ENCODE measurements at regions not wholly inside any gene's neighbourhood (a gene's known extent, or its start where the extent isn't known, plus 50 kb on each side); places are given as distances from the start of the nearest gene placed in this dataset.

DNA sequence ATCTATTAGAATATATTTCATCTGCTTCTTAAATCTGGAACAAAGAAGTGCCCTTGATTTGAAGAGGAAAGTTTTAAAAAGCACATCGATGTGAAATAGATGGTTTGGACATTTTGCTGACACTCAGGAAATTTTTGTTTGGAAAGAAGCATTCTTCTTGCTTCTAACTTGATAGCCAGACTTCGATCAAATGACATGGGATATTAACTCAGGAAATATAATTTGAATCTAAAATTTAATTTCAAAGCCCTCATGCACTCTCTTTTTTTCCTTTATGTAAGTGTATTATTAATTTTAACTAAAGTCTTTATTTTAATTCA is 761.2 kb downstream of the VGLL3 start:
- Histone ChIP-seq H3K4me3 (no peak overlapping the region), H3K36me3 (no peaks in the 10 kb centered on the region), H3K9me3 (no peaks in the 10 kb centered on the region), H3K4me1 (no peaks in the 10 kb centered on the region), H3K27me3 (no peaks in the 10 kb centered on the region), H3K27ac (no peak overlapping the region)
- DNase-seq, result no peak
- no peak for TF ChIP-seq POLR2A (IDR thresholded peaks at IDR 0.05)
- TF ChIP-seq, protein P1, sequence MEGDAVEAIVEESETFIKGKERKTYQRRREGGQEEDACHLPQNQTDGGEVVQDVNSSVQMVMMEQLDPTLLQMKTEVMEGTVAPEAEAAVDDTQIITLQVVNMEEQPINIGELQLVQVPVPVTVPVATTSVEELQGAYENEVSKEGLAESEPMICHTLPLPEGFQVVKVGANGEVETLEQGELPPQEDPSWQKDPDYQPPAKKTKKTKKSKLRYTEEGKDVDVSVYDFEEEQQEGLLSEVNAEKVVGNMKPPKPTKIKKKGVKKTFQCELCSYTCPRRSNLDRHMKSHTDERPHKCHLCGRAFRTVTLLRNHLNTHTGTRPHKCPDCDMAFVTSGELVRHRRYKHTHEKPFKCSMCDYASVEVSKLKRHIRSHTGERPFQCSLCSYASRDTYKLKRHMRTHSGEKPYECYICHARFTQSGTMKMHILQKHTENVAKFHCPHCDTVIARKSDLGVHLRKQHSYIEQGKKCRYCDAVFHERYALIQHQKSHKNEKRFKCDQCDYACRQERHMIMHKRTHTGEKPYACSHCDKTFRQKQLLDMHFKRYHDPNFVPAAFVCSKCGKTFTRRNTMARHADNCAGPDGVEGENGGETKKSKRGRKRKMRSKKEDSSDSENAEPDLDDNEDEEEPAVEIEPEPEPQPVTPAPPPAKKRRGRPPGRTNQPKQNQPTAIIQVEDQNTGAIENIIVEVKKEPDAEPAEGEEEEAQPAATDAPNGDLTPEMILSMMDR (IDR thresholded peaks at IDR 0.05), result no peak
- intact Hi-C loops (cut with DNase I; ENCODE audit: low total_unique reads), result no loop called here

DNA sequence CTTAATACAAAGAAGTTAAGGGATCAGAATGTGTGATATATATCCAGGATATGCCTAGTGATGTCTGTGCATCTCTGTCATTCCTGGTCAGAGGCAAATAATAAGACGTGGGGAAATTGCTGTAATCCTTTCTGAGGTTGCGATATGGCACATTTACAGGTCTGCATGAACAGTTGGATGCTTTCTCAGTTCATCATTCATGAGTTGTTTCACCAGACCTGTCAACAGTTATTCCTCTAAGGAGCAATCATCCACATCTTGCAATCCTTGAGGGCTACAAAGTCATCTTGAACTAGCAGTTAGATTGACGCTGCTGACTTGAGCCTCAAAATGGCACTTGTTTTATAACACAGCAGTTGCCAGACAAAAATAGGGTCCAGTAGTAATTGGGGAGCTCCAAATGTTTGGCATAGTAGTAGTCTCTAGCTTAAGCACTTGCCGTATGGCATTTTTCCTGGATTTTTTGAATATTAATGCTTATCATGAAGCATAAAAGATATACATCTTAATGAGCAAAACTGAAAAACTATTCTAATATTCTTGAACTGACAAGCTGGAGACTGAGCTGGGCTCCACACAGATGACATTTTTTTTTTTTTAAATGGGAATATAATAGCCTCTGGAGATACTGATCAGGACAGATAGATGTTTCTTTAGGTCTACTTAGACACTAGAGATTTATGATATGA is 761.7 kb downstream of the VGLL3 start:
- no peak for DNase-seq
- Histone ChIP-seq H3K4me3 (no peak overlapping the region), H3K4me1 (no peaks in the 10 kb centered on the region), H3K36me3 (no peaks in the 10 kb centered on the region), H3K27me3 (no peaks in the 10 kb centered on the region), H3K27ac (no peak overlapping the region), H3K9me3 (no peaks in the 10 kb centered on the region)
- intact Hi-C loops (cut with DNase I; ENCODE audit: low total_unique reads), result no loop called here
- TF ChIP-seq POLR2A (IDR thresholded peaks at IDR 0.05), result no peak
- TF ChIP-seq, protein P1 (IDR thresholded peaks at IDR 0.05), result no peak

DNA sequence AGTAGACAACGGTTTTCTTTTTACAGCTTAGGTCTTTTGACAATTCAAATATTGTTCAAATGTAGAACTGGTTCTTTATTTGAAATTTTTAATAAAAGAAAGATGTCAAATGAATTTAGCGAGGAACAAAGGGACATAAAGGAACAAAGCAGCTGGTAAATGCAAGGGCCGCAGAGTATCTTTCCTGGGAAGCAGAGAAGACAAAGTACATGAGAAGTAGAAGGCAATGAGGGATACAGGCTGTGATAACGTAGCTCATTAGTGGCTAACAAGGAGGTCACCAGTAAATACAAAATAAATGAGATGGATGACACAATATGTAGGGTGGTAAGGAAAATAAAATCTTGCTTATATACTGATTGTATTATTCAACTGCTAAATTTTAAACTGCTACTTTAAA is 762.8 kb downstream of the VGLL3 start:
- TF ChIP-seq, protein P1 (IDR thresholded peaks at IDR 0.05), result no peak
- TF ChIP-seq POLR2A (IDR thresholded peaks at IDR 0.05), result no peak
- H3K4me3 ChIP-seq, result no peak overlapping the region
- no peak overlapping the region for H3K27ac ChIP-seq
- H3K9me3 ChIP-seq, result no peaks in the 10 kb centered on the region
- no peak for DNase-seq
- intact Hi-C loops (cut with DNase I; ENCODE audit: low total_unique reads), result no loop called here
- H3K4me1 ChIP-seq, result no peaks in the 10 kb centered on the region
- H3K27me3 ChIP-seq, result no peaks in the 10 kb centered on the region
- no peaks in the 10 kb centered on the region for H3K36me3 ChIP-seq

DNA sequence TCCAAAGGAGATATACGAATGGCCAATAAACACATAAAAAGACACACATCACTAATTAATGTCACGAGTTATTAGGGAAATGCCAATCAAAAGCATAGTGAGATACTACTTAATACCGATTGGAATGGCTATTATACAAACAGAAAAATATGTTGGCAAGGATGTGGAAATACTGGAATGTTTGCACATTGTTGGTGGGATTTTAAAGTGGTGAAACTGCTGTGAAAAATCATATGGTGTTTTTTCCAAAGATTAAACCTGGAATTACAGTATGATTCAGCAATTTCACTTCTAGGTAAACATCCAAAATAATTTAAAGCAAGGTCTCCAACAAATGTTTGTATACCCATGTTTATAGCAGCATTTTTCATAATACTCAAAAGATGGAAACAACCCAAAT is 765.5 kb downstream of the VGLL3 start:
- H3K9me3 ChIP-seq, result no peaks in the 10 kb centered on the region
- no peak overlapping the region for H3K4me3 ChIP-seq
- H3K27me3 ChIP-seq, result no peaks in the 10 kb centered on the region
- H3K36me3 ChIP-seq, result no peaks in the 10 kb centered on the region
- H3K4me1 ChIP-seq, result no peaks in the 10 kb centered on the region
- TF ChIP-seq, protein P1 (IDR thresholded peaks at IDR 0.05), result no peak
- TF ChIP-seq POLR2A (IDR thresholded peaks at IDR 0.05), result no peak
- intact Hi-C loops (cut with DNase I; ENCODE audit: low total_unique reads), result no loop called here
- no peak overlapping the region for H3K27ac ChIP-seq
- no peak for DNase-seq

DNA sequence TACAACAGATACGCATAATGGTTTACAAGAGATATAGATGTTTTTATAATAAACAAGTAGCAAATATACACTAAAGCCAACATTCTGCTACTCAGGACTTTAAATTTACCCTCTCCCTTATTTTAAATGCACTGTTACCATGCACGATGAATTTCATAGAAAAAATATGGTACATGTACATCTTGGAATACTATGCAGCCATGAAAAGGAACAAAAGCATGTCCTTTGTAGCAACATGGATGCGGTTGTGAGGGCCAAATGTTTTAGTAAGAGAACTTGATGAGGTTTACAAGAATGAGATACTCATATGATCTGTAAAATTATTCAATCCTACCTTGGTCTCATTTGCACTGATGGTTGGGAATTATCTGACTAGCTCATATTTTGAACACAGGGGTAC is 769.3 kb downstream of the VGLL3 start:
- Histone ChIP-seq H3K36me3 (no peaks in the 10 kb centered on the region), H3K9me3 (no peaks in the 10 kb centered on the region), H3K27ac (no peak overlapping the region), H3K4me3 (no peak overlapping the region), H3K27me3 (no peaks in the 10 kb centered on the region), H3K4me1 (no peaks in the 10 kb centered on the region)
- TF ChIP-seq POLR2A (IDR thresholded peaks at IDR 0.05), result no peak
- TF ChIP-seq, protein P1 (IDR thresholded peaks at IDR 0.05), result no peak
- intact Hi-C loops (cut with DNase I; ENCODE audit: low total_unique reads), result no loop called here
- DNase-seq, result no peak

All from uterus (tissue), 3 donors.